SK-N-SH (cell line): ENCODE measurements at regions not wholly inside any gene's neighbourhood (a gene's known extent, or its start where the extent isn't known, plus 50 kb on each side); places are given as distances from the start of the nearest gene placed in this dataset.

Source experiments
- CTCF ChIP-seq: fragments of 200-600 bp; sonication (generic); IDR thresholded peaks from 2 replicates; pipeline ENCODE4 v1.6.1; 2017; ENCODE audit warnings: antibody characterized with exemption, mild to moderate bottlenecking, moderate library complexity
- EZH2phosphoT487 ChIP-seq: fragments of 200-600 bp; sonication (generic); IDR thresholded peaks from 2 replicates; pipeline ENCODE4 v1.6.1; 2017; ENCODE audit warnings: low read depth, mixed run types, mild to moderate bottlenecking, antibody characterized with exemption, moderate library complexity, borderline replicate concordance
- FOSL2 ChIP-seq: IDR thresholded peaks from 2 replicates; pipeline ENCODE4 v1.4.0; 2012; ENCODE audit warnings: low read depth, mild to moderate bottlenecking, moderate library complexity, borderline replicate concordance
- FOXM1 ChIP-seq: IDR thresholded peaks from 2 replicates; pipeline ENCODE4 v1.4.0; 2012; ENCODE audit warnings: low read depth, mild to moderate bottlenecking
- IRF3 ChIP-seq: fragments of 150-350 bp; IDR thresholded peaks from 2 replicates; pipeline ENCODE4 v1.6.1; 2016; ENCODE audit warnings: mild to moderate bottlenecking, low read depth, low read length
- MAX ChIP-seq: IDR thresholded peaks from 2 replicates; pipeline ENCODE4 v1.4.0; 2012; ENCODE audit warnings: low read depth
- PBX3 ChIP-seq: IDR thresholded peaks from 2 replicates; pipeline ENCODE4; 2012
- POLR2AphosphoS5 ChIP-seq: IDR thresholded peaks from 2 replicates; pipeline ENCODE4 v1.6.1; 2012; ENCODE audit warnings: low read depth, low read length
- REST ChIP-seq: IDR thresholded peaks from 2 replicates; pipeline ENCODE4 v1.6.1; 2012; ENCODE audit warnings: mild to moderate bottlenecking, low read depth, low read length, moderate library complexity
- SMC3 ChIP-seq: IDR thresholded peaks from 2 replicates; pipeline ENCODE4 v1.6.1; 2012; ENCODE audit warnings: low read depth, low read length, improper control_type of control experiment
- TCF12 ChIP-seq: IDR thresholded peaks from 2 replicates; pipeline ENCODE4 v1.4.0; 2012

GRCh38 chr13:50629966-50630365, 213.5 kb downstream of the DLEU7 start:
- TF ChIP-seq CTCF (no peak), FOSL2 (no peak), MAX (no peak), SMC3 (no peak), TCF12 (no peak), IRF3 (no peak), FOXM1 (no peak), PBX3 (no peak), REST (no peak), EZH2phosphoT487 (no peak), POLR2AphosphoS5 (no peak)
